ENCODE measurements at regions not wholly inside any gene's neighbourhood (a gene's known extent, or its start where the extent isn't known, plus 50 kb on each side); places are given as distances from the start of the nearest gene placed in this dataset.

DNA sequence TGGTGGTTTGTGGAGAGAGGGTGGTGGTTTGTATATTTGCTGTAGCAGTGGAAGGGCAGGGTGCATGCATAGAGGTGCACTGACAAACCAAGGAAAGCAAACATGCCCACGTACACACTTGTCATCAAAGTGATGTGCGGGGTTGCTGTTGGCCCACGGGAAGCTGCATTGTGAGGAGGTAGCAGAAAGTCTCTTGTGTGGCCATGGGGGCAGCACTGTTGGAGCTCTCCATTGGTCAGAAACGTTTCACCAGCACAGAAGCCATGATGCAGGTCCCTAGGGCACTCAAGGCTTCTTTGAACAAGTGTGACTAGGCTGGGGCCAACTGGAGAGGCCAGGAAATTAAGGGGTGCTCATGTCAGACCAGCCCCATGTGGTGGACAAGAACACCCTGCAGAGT, 174.8 kb upstream of the KLF8 start:
- WGBS (ENCODE audit: insufficient coverage, insufficient replicate concordance, low lambda C conversion rate, missing lambda C conversion rate) = 35% methylated on average over 4 of the region's 4 CpGs
- Histone ChIP-seq H3K9ac (ENCODE audit: control insufficient read depth, insufficient read depth, low read length) (no peak overlapping the region), H4K20me1 (ENCODE audit: control insufficient read depth, insufficient read depth) (no peaks in the 10 kb centered on the region), H3K4me2 (ENCODE audit: control insufficient read depth, insufficient read depth) (no peak overlapping the region), H2AFZ (ENCODE audit: control insufficient read depth, low read depth, low read length) (no peak overlapping the region), H3K4me1 (ENCODE audit: control insufficient read depth, insufficient read depth, low read length) (no peaks in the 10 kb centered on the region), H3K9me3 (replicated peaks; ENCODE audit: control insufficient read depth, insufficient read depth, low read length) (no peaks in the 10 kb centered on the region; the same call in 1 of the 3 replicates), H3K27ac (ENCODE audit: control insufficient read depth, insufficient read depth) (no peak overlapping the region), H3K4me3 (no peak overlapping the region), H3K36me3 (ENCODE audit: control insufficient read depth in 2 of 2, insufficient read depth in 2 of 2, low read length in 1 of 2) (no peaks in the 10 kb centered on the region), H3K79me2 (ENCODE audit: control insufficient read depth, insufficient read depth, low read length) (no peaks in the 10 kb centered on the region), H3K27me3 (replicated peaks in 1 of 2; ENCODE audit: control insufficient read depth in 2 of 2, insufficient read depth in 2 of 2, low read length in 1 of 2) (no peaks in the 10 kb centered on the region)
- BruUV-seq (replicated peaks) = no TSS peak
- CTCF ChIA-PET = no interaction called here
- no peak for TF ChIP-seq IKZF2 (IDR thresholded peaks at IDR 0.05)
- TF ChIP-seq ATF2 (IDR thresholded peaks at IDR 0.05; ENCODE audit: low read length) = no peak
- intact Hi-C loops (cut with micrococcal nuclease; ENCODE audit: unreplicated experiment) = no loop called here
- DNase-seq (ENCODE audit: low read depth, low spot score) = no peak
- RAD21 ChIA-PET (ENCODE audit: unreplicated experiment) = no interaction called here
- no peak for FAIRE-seq
- POLR2A ChIA-PET = no interaction called here
- SMC1A ChIA-PET (ENCODE audit: uncharacterized antibody, unreplicated experiment) = no interaction called here
- ATAC-seq = no peak
- in situ Hi-C loops (cut with MboI) = no loop called here

- ChIA-PET RAD21 (ENCODE audit: unreplicated experiment) (no interaction called here), SMC1A (ENCODE audit: uncharacterized antibody, unreplicated experiment) (no interaction called here), CTCF (no interaction called here), POLR2A (no interaction called here)
- FAIRE-seq = no peak
- no peak overlapping the region for H3K4me3 ChIP-seq
- in situ Hi-C loops (cut with MboI) = no loop called here
- no peak overlapping the region for H2AFZ ChIP-seq (ENCODE audit: control insufficient read depth, low read depth, low read length)
- no peaks in the 10 kb centered on the region for H3K27me3 ChIP-seq (replicated peaks in 1 of 2; ENCODE audit: control insufficient read depth in 2 of 2, insufficient read depth in 2 of 2, low read length in 1 of 2)
- TSS peak; percentile 59 for BruUV-seq (replicated peaks)
- no peak overlapping the region for H3K9ac ChIP-seq (ENCODE audit: control insufficient read depth, insufficient read depth, low read length)
- 8% methylated on average over 2 of the region's 2 CpGs for WGBS (ENCODE audit: insufficient coverage, insufficient replicate concordance, low lambda C conversion rate, missing lambda C conversion rate)
- ATAC-seq = peak; percentile 93
- DNase-seq (ENCODE audit: low read depth, low spot score) = peak; percentile 57
- H3K4me1 ChIP-seq (ENCODE audit: control insufficient read depth, insufficient read depth, low read length) = peaks cover 4% of the 10 kb centered on the region; the same call in 1 of the 2 replicates
- no peak overlapping the region for H3K4me2 ChIP-seq (ENCODE audit: control insufficient read depth, insufficient read depth)
- H3K27ac ChIP-seq (ENCODE audit: control insufficient read depth, insufficient read depth) = no peak overlapping the region
- intact Hi-C loops (cut with micrococcal nuclease; ENCODE audit: unreplicated experiment) = loop anchor here (10.0 kb wide), 1 partner anchor 141 kb away; no protein-coding TSS in a partner anchor
- no peaks in the 10 kb centered on the region for H4K20me1 ChIP-seq (ENCODE audit: control insufficient read depth, insufficient read depth)
- no peaks in the 10 kb centered on the region for H3K79me2 ChIP-seq (ENCODE audit: control insufficient read depth, insufficient read depth, low read length)
- H3K9me3 ChIP-seq (replicated peaks; ENCODE audit: control insufficient read depth, insufficient read depth, low read length) = no peaks in the 10 kb centered on the region; the same call in 1 of the 3 replicates
- no peaks in the 10 kb centered on the region; a peak in 1 of 4 replicates for H3K36me3 ChIP-seq (ENCODE audit: control insufficient read depth in 2 of 2, insufficient read depth in 2 of 2, low read length in 1 of 2)
- TF ChIP-seq TCF12 (IDR thresholded peaks at IDR 0.05; ENCODE audit: low read depth, low read length) (peak; percentile 53; the same call in 1 of the 2 replicates), ZNF217 (IDR thresholded peaks at IDR 0.05) (no peak), IKZF1 (conservative IDR thresholded peaks at IDR 0.05) (peak; percentile 39; the same call in 1 of the 2 replicates), NR2C1 (IDR thresholded peaks at IDR 0.05) (0 out of 2 replicates have a peak, but pooled peaks have one; percentile 13), MTA2 (IDR thresholded peaks at IDR 0.05; ENCODE audit: low read depth) (peak; percentile 38; the same call in 1 of the 2 replicates), BACH1 (IDR thresholded peaks at IDR 0.05; ENCODE audit: borderline replicate concordance) (no peak), ETV6 (conservative IDR thresholded peaks at IDR 0.05 in 1 of 2, IDR thresholded peaks at IDR 0.05 in 1 of 2; ENCODE audit: borderline replicate concordance in 1 of 2, low read depth in 1 of 2) (no peak), LARP7 (IDR thresholded peaks at IDR 0.05) (no peak)
- TF ChIP-seq, protein P1, sequence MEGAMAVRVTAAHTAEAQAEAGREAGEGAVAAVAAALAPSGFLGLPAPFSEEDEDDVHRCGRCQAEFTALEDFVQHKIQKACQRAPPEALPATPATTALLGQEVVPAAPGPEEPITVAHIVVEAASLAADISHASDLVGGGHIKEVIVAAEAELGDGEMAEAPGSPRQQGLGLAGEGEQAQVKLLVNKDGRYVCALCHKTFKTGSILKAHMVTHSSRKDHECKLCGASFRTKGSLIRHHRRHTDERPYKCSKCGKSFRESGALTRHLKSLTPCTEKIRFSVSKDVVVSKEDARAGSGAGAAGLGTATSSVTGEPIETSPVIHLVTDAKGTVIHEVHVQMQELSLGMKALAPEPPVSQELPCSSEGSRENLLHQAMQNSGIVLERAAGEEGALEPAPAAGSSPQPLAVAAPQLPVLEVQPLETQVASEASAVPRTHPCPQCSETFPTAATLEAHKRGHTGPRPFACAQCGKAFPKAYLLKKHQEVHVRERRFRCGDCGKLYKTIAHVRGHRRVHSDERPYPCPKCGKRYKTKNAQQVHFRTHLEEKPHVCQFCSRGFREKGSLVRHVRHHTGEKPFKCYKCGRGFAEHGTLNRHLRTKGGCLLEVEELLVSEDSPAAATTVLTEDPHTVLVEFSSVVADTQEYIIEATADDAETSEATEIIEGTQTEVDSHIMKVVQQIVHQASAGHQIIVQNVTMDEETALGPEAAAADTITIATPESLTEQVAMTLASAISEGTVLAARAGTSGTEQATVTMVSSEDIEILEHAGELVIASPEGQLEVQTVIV (IDR thresholded peaks at IDR 0.05; ENCODE audit: borderline replicate concordance, partially characterized antibody) = no peak
- TF ChIP-seq, protein P2, sequence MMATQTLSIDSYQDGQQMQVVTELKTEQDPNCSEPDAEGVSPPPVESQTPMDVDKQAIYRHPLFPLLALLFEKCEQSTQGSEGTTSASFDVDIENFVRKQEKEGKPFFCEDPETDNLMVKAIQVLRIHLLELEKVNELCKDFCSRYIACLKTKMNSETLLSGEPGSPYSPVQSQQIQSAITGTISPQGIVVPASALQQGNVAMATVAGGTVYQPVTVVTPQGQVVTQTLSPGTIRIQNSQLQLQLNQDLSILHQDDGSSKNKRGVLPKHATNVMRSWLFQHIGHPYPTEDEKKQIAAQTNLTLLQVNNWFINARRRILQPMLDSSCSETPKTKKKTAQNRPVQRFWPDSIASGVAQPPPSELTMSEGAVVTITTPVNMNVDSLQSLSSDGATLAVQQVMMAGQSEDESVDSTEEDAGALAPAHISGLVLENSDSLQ (IDR thresholded peaks at IDR 0.05) = peak; percentile 66
These were observed 166.1 kb upstream of the KLF8 start for GRCh38 chrX:56066016-56066415.

All from GM12878 (cell line).